Endothelial cell of umbilical vein (primary cell): ENCODE measurements at regions not wholly inside any gene's neighbourhood (a gene's known extent, or its start where the extent isn't known, plus 50 kb on each side); places are given as distances from the start of the nearest gene placed in this dataset.

Experiments
- BruUV-seq: library from RNA; stranded (reverse); fragments of 400-500 nt; replicated peaks from 2 replicates; lab custom pipeline; 2021; lab: Mats Ljungman, UMichigan
- CTCF ChIA-PET: fragments of 300-600, 350-600 bp; sonication (Branson Sonifier 250); formaldehyde crosslinking; loops from one replicate; lab custom pipeline; 2021; ENCODE audit warnings: antibody characterized with exemption, inconsistent platforms; lab: Charles Lee
- POLR2A ChIA-PET: fragments of 300-600, 350-600 bp; sonication (Branson Sonifier 250); formaldehyde crosslinking; loops from one replicate; lab custom pipeline; 2021; ENCODE audit warnings: antibody characterized with exemption, inconsistent platforms; lab: Charles Lee
- DNase-seq: peaks from one replicate; pipeline ENCODE4 v3.0.0-alpha.2; 2011; ENCODE audit warnings: low read depth, low spot score
- FAIRE-seq: peaks from 2 replicates; lab custom pipeline; 2011; peaks lifted over from hg19 to GRCh38; lab: Jason Lieb, UNC
- H2AFZ ChIP-seq: 2 replicates; pipeline ENCODE4 v1.6.0; 2012; ENCODE audit warnings: low read depth, low read length, control low read depth, inconsistent platforms
- H3K27ac ChIP-seq: 2 replicates; pipeline ENCODE4 v1.5.1; 2011; ENCODE audit warnings: low read depth, mild to moderate bottlenecking, control low read depth, low read length, moderate library complexity; ENCODE audit not compliant: insufficient read depth
- H3K27me3 ChIP-seq, 2 experiments: 2 replicates each; pipeline versions ENCODE4 v1.6.0 to v1.6.1; 2011; ENCODE audit warnings: low read length in 2 of 2, mixed read lengths in 1 of 2; ENCODE audit not compliant: control insufficient read depth in 2 of 2, insufficient read depth in 2 of 2
- H3K36me3 ChIP-seq, 2 experiments: 2 replicates in 1 of 2; 3 replicates in 1 of 2; pipeline ENCODE4 v1.5.1; 2011; ENCODE audit warnings: low read length in 2 of 2, mild to moderate bottlenecking in 1 of 2, moderate library complexity in 1 of 2; ENCODE audit not compliant: control insufficient read depth in 2 of 2, insufficient read depth in 2 of 2; ENCODE audit errors: extremely low read depth in 1 of 2
- H3K4me1 ChIP-seq: 3 replicates; pipeline ENCODE4 v1.5.1; 2011; ENCODE audit warnings: mild to moderate bottlenecking, low read length; ENCODE audit not compliant: control insufficient read depth, insufficient read depth; ENCODE audit errors: extremely low read depth
- H3K4me2 ChIP-seq: 2 replicates; pipeline ENCODE4 v1.6.1; 2011; ENCODE audit warnings: low read length, control low read depth, mixed read lengths; ENCODE audit not compliant: insufficient read depth
- H3K4me3 ChIP-seq, 3 experiments: fragments of 200-600 bp in 1 of 3; sonication (generic), shearing (Covaris generic) in 1 of 3; replicated peaks in 1 of 3; 2 replicates each; pipeline ENCODE4 v1.5.1; 2011 to 2016; ENCODE audit warnings: control low read depth in 3 of 3, low read length in 3 of 3, mild to moderate bottlenecking in 2 of 3, inconsistent platforms in 1 of 3, low read depth in 1 of 3, moderate library complexity in 1 of 3; ENCODE audit not compliant: insufficient read depth in 1 of 3
- H3K79me2 ChIP-seq: 2 replicates; pipeline ENCODE4 v1.6.0; 2012; ENCODE audit warnings: low read length, inconsistent platforms; ENCODE audit not compliant: control insufficient read depth, insufficient read depth
- H3K9ac ChIP-seq: replicated peaks from 2 replicates; pipeline ENCODE3; 2011; ENCODE audit warnings: low read length, control low read depth; ENCODE audit not compliant: insufficient read depth; ENCODE audit errors: extremely low read depth
- H3K9me1 ChIP-seq: replicated peaks from 3 replicates; pipeline ENCODE4 v1.6.0; 2011; ENCODE audit warnings: mild to moderate bottlenecking, low read length; ENCODE audit not compliant: control insufficient read depth, insufficient read depth; ENCODE audit errors: extremely low read depth
- H3K9me3 ChIP-seq: replicated peaks from 2 replicates; pipeline ENCODE4 v1.5.1; 2012; ENCODE audit warnings: low read length, inconsistent platforms; ENCODE audit not compliant: control insufficient read depth, insufficient read depth
- H4K20me1 ChIP-seq: replicated peaks from 2 replicates; pipeline ENCODE3; 2011; ENCODE audit warnings: mild to moderate bottlenecking, low read length; ENCODE audit not compliant: control insufficient read depth, insufficient read depth; ENCODE audit errors: extremely low read depth
- CTCF ChIP-seq, 2 donors: IDR thresholded peaks; 1 replicate in 1 of 2; 2 replicates in 1 of 2; pipeline ENCODE4 v1.5.1; 2011; ENCODE audit warnings: low read length in 2 of 2, mild to moderate bottlenecking in 2 of 2, moderate library complexity in 2 of 2, control low read depth in 1 of 2, inconsistent platforms in 1 of 2, low read depth in 1 of 2; ENCODE audit not compliant: insufficient read depth in 1 of 2; ENCODE audit errors: extremely low read depth in 1 of 2
- EZH2 ChIP-seq: IDR thresholded peaks from 2 replicates; pipeline ENCODE4 v1.6.1; 2012; ENCODE audit warnings: borderline replicate concordance, low read depth, mild to moderate bottlenecking, moderate library complexity, low read length, inconsistent platforms; ENCODE audit not compliant: severe bottlenecking
- FOS ChIP-seq: IDR thresholded peaks from 2 replicates; pipeline ENCODE4 v1.6.1; 2011; ENCODE audit warnings: mild to moderate bottlenecking, low read length, moderate library complexity, borderline replicate concordance; ENCODE audit not compliant: insufficient read depth
- GATA2 ChIP-seq: IDR thresholded peaks from 2 replicates; pipeline ENCODE4 v1.7.0; 2011; ENCODE audit warnings: low read depth, mild to moderate bottlenecking, moderate library complexity, mixed read lengths, low read length; ENCODE audit not compliant: insufficient read length, insufficient read depth
- JUN ChIP-seq: IDR thresholded peaks from 2 replicates; pipeline ENCODE4 v1.6.1; 2011; ENCODE audit warnings: borderline replicate concordance, low read depth; ENCODE audit not compliant: insufficient read length, insufficient read depth
- dilution Hi-C: fragments of 300-500 bp; cut with MboI; formaldehyde crosslinking; loops from one replicate; pipeline ENCODE4 v1.15.0; 2019; ENCODE audit warnings: low sequenced_read_pairs; ENCODE audit not compliant: extremely low pct_ligation_motif_present
- intact Hi-C: fragments of 100-400 bp; cut with micrococcal nuclease; formaldehyde crosslinking; loops from one replicate; pipeline ENCODE4 v1.10.0; 2022

GRCh38 chr18:55018602-55019001 is 59.3 kb upstream of the CCDC68 start:
- CTCF ChIA-PET = interaction anchor here (0.8 to 2.2 kb wide), 3 partner anchors 10 to 215 kb away, joined by 3 to 6 read pairs (median 5); no protein-coding TSS in a partner anchor
- intact Hi-C loops (no loop called here), dilution Hi-C loops (no loop called here)
- H3K27ac ChIP-seq = peak overlapping the region; percentile 16
- DNase-seq (peak; percentile 38), FAIRE-seq (peak; percentile 48)
- no peaks in the 10 kb centered on the region for H3K79me2 ChIP-seq
- BruUV-seq = no TSS peak
- no peak overlapping the region for H3K4me2 ChIP-seq
- H3K4me1 ChIP-seq = peaks cover 6% of the 10 kb centered on the region
- H3K9me3 ChIP-seq = no peaks in the 10 kb centered on the region
- H3K36me3 ChIP-seq = no peaks in the 10 kb centered on the region
- H3K4me3 ChIP-seq = no peak overlapping the region
- no peaks in the 10 kb centered on the region for H4K20me1 ChIP-seq
- H2AFZ ChIP-seq = no peak overlapping the region
- no peaks in the 10 kb centered on the region for H3K27me3 ChIP-seq
- TF ChIP-seq JUN = peak; percentile 60
- TF ChIP-seq CTCF (IDR thresholded peaks at IDR 0.05; ENCODE audit: extremely low read depth in 1 of 2, insufficient read depth in 1 of 2, low read depth in 1 of 2, low read length in 2 of 2) = no peak
- TF ChIP-seq FOS = peak; percentile 72
- POLR2A ChIA-PET = no interaction called here
- H3K9ac ChIP-seq = no peak overlapping the region
- H3K9me1 ChIP-seq = no peaks in the 10 kb centered on the region

GRCh38 chr18:55014095-55014494 is 54.8 kb upstream of the CCDC68 start:
- no peak for DNase-seq
- H3K9me3 ChIP-seq = no peaks in the 10 kb centered on the region
- intact Hi-C loops = no loop called here

More at GRCh38 chr18:55014095-55014494, 54.8 kb upstream of the CCDC68 start:
- Histone ChIP-seq H3K9ac (no peak overlapping the region), H3K79me2 (no peaks in the 10 kb centered on the region), H2AFZ (no peak overlapping the region), H3K36me3 (no peaks in the 10 kb centered on the region), H3K4me1 (peaks cover 6% of the 10 kb centered on the region), H3K4me2 (no peak overlapping the region), H3K9me1 (no peaks in the 10 kb centered on the region), H3K27me3 (peaks cover 2 to 7% of the 10 kb centered on the region in 2 experiments), H3K27ac (no peak overlapping the region), H3K4me3 (no peak overlapping the region), H4K20me1 (no peaks in the 10 kb centered on the region)
- ChIA-PET POLR2A (no interaction called here), CTCF (interaction anchor here (0.9 kb wide), 1 partner anchor 77 kb away, joined by 3 read pairs; no protein-coding TSS in a partner anchor)
- dilution Hi-C loops = no loop called here
- BruUV-seq = no TSS peak
- TF ChIP-seq GATA2 (no peak), EZH2 (no peak)
- no peak for FAIRE-seq
